ENCODE measurements at regions not wholly inside any gene's neighbourhood (a gene's known extent, or its start where the extent isn't known, plus 50 kb on each side); places are given as distances from the start of the nearest gene placed in this dataset.

DNA sequence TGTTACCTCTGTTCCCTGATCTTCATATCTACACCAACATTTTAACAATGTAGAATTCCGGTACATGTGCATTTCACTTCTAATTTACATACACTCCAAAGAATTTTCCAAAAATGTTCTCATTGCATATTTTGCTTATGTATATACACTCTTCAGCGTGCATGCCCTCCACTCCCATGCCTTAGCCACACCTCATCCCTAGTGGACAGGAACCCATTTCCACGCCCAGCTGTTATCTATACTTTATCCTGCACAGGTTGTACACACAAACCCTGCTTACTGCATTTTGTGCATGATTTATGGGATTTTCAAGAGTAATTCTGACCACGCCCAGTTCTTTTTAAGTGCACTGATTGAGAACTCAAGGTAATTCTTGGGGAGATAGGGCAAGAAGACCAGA is 102.4 kb downstream of the TFAP2C start:
- TF ChIP-seq, protein P1, sequence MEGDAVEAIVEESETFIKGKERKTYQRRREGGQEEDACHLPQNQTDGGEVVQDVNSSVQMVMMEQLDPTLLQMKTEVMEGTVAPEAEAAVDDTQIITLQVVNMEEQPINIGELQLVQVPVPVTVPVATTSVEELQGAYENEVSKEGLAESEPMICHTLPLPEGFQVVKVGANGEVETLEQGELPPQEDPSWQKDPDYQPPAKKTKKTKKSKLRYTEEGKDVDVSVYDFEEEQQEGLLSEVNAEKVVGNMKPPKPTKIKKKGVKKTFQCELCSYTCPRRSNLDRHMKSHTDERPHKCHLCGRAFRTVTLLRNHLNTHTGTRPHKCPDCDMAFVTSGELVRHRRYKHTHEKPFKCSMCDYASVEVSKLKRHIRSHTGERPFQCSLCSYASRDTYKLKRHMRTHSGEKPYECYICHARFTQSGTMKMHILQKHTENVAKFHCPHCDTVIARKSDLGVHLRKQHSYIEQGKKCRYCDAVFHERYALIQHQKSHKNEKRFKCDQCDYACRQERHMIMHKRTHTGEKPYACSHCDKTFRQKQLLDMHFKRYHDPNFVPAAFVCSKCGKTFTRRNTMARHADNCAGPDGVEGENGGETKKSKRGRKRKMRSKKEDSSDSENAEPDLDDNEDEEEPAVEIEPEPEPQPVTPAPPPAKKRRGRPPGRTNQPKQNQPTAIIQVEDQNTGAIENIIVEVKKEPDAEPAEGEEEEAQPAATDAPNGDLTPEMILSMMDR (IDR thresholded peaks at IDR 0.05): no peak
- no peak for TF ChIP-seq POLR2A (IDR thresholded peaks at IDR 0.05)

Measured in vagina (tissue), 2 donors.